Vagina (tissue), 2 donors: ENCODE measurements at regions not wholly inside any gene's neighbourhood (a gene's known extent, or its start where the extent isn't known, plus 50 kb on each side); places are given as distances from the start of the nearest gene placed in this dataset.
"Not testable (repeated sequence)": the region's sequence is repeated elsewhere in the genome, so short reads cannot be mapped to it uniquely, and the experiment has no call there.

Experiments used
- DNase-seq, 2 donors: peaks; one replicate each; pipeline ENCODE4 v3.0.0-alpha.2; 2017; ENCODE audit errors: extremely low spot score in 2 of 2
- H3K27ac ChIP-seq: fragments of 200-600 bp; sonication (generic); one replicate; pipeline ENCODE4 v1.5.1; 2019
- H3K27me3 ChIP-seq: fragments of 200-600 bp; sonication (generic); one replicate; pipeline ENCODE4 v1.5.1; 2019
- H3K36me3 ChIP-seq, 2 donors: fragments of 200-600 bp; sonication (generic); one replicate each; pipeline ENCODE4 v1.5.1; 2017 to 2019
- H3K4me1 ChIP-seq: fragments of 200-600 bp; sonication (generic); one replicate; pipeline ENCODE4 v1.5.1; 2019
- H3K4me3 ChIP-seq, 2 donors: fragments of 200-600 bp; sonication (generic); 1 replicate in 1 of 2; 2 replicates in 1 of 2; pipeline ENCODE4 v1.5.1; 2016 to 2019
- H3K9me3 ChIP-seq: fragments of 200-600 bp; sonication (generic); one replicate; pipeline ENCODE4 v1.5.1; 2019
- CTCF ChIP-seq, 3 experiments: fragments of 450-650 bp in 2 of 3; fragments of 200-600 bp in 1 of 3; sonication (generic) in 1 of 3; IDR thresholded peaks; one replicate each; pipeline ENCODE4 v1.5.1; 2017 to 2019; ENCODE audit warnings: antibody characterized with exemption in 3 of 3, mild to moderate bottlenecking in 2 of 3, moderate library complexity in 2 of 3
- POLR2A ChIP-seq, 2 donors: fragments of 450-650 bp; IDR thresholded peaks; one replicate each; pipeline ENCODE4 v1.6.1; 2017; ENCODE audit warnings: antibody characterized with exemption in 2 of 2, mild to moderate bottlenecking in 2 of 2, moderate library complexity in 2 of 2
- POLR2AphosphoS5 ChIP-seq, 2 donors: sonication (generic); formaldehyde crosslinking; IDR thresholded peaks; one replicate each; pipeline ENCODE4 v1.9.0; 2017; ENCODE audit warnings: antibody characterized with exemption in 2 of 2, mild to moderate bottlenecking in 2 of 2, low read depth in 1 of 2; ENCODE audit not compliant: insufficient read depth in 1 of 2
- intact Hi-C: fragments of 100-400 bp; cut with DNase I; formaldehyde crosslinking; loops from one replicate; pipeline ENCODE4 v1.15.1; 2023

- intact Hi-C loops = loop anchor here (10.0 kb wide), 1 partner anchor 169 kb away; no protein-coding TSS in a partner anchor
Measured at GRCh38 chr1:30525631-30525970, 197.8 kb downstream of the MATN1 start.

GRCh38 chr1:30524840-30525617 is 198.4 kb downstream of the MATN1 start:
- Histone ChIP-seq H3K4me1 (peaks cover 51% of the 10 kb centered on the region), H3K9me3 (no peaks in the 10 kb centered on the region), H3K36me3 (no peaks in the 10 kb centered on the region), H3K27me3 (no peaks in the 10 kb centered on the region), H3K4me3 (no peak overlapping the region), H3K27ac (peak overlapping the region; percentile 88)
- intact Hi-C loops = loop anchor here (10.0 kb wide), 1 partner anchor 170 kb away; no protein-coding TSS in a partner anchor
- TF ChIP-seq POLR2A (IDR thresholded peaks at IDR 0.05) (no peak), POLR2AphosphoS5 (IDR thresholded peaks at IDR 0.05; ENCODE audit: insufficient read depth in 1 of 2, low read depth in 1 of 2) (peak in 1 of 2 donors; percentile 20), CTCF (IDR thresholded peaks at IDR 0.05) (no peak)
- no peak for DNase-seq

More at GRCh38 chr1:30525631-30525970, 197.8 kb downstream of the MATN1 start:
- no peak overlapping the region for H3K4me3 ChIP-seq
- no peak for DNase-seq
- H3K4me1 ChIP-seq = peaks cover 51% of the 10 kb centered on the region
- H3K27ac ChIP-seq = peak overlapping the region; percentile 88
- no peaks in the 10 kb centered on the region for H3K36me3 ChIP-seq
- no peaks in the 10 kb centered on the region for H3K27me3 ChIP-seq
- TF ChIP-seq CTCF (IDR thresholded peaks at IDR 0.05) = no peak
- TF ChIP-seq POLR2AphosphoS5 (IDR thresholded peaks at IDR 0.05; ENCODE audit: insufficient read depth in 1 of 2, low read depth in 1 of 2) = no peak
- no peak for TF ChIP-seq POLR2A (IDR thresholded peaks at IDR 0.05)
- no peaks in the 10 kb centered on the region for H3K9me3 ChIP-seq

- intact Hi-C loops = loop anchor here (10.0 kb wide), 1 partner anchor 171 kb away; no protein-coding TSS in a partner anchor
- not testable (repeated sequence) for H3K4me3 ChIP-seq, H3K27me3 ChIP-seq, DNase-seq, H3K9me3 ChIP-seq, H3K36me3 ChIP-seq
- Histone ChIP-seq H3K4me1 (peaks cover 51% of the 10 kb centered on the region), H3K27ac (peak overlapping the region; percentile 75)
Measured at GRCh38 chr1:30524025-30524555, 199.3 kb downstream of the MATN1 start.

GRCh38 chr1:30523055-30524020 is 200.0 kb downstream of the MATN1 start:
- H3K4me3 ChIP-seq = no peak overlapping the region
- no peaks in the 10 kb centered on the region for H3K27me3 ChIP-seq
- intact Hi-C loops = loop anchor here (2.0 to 10.0 kb wide), 2 partner anchors 77 to 171 kb away; no protein-coding TSS in a partner anchor
- TF ChIP-seq POLR2A (IDR thresholded peaks at IDR 0.05) (no peak), POLR2AphosphoS5 (IDR thresholded peaks at IDR 0.05; ENCODE audit: insufficient read depth in 1 of 2, low read depth in 1 of 2) (no peak), CTCF (IDR thresholded peaks at IDR 0.05) (no peak)
- no peaks in the 10 kb centered on the region for H3K9me3 ChIP-seq
- DNase-seq = no peak
- H3K27ac ChIP-seq = peak overlapping the region; percentile 75
- no peaks in the 10 kb centered on the region for H3K36me3 ChIP-seq
- H3K4me1 ChIP-seq = peaks cover 51% of the 10 kb centered on the region
